Osteocyte (in vitro differentiated cells): ENCODE measurements at regions not wholly inside any gene's neighbourhood (a gene's known extent, or its start where the extent isn't known, plus 50 kb on each side); places are given as distances from the start of the nearest gene placed in this dataset.

ENCODE experiments used
- DNase-seq: peaks from one replicate; pipeline ENCODE4 v3.0.0; 2021; ENCODE audit warnings: mixed read lengths; ENCODE audit not compliant: unreplicated experiment; ENCODE audit errors: extremely low spot score
- H3K27ac Mint-ChIP-seq: one replicate; pipeline ENCODE4 v1.8.0; 2021; ENCODE audit warnings: mild to moderate bottlenecking, mixed read lengths; ENCODE audit not compliant: unreplicated experiment
- H3K27me3 Mint-ChIP-seq: one replicate; pipeline ENCODE4 v1.8.0; 2021; ENCODE audit warnings: mixed read lengths; ENCODE audit not compliant: unreplicated experiment
- H3K36me3 Mint-ChIP-seq: one replicate; pipeline ENCODE4 v1.8.0; 2021; ENCODE audit warnings: mixed read lengths; ENCODE audit not compliant: unreplicated experiment
- H3K4me1 Mint-ChIP-seq: one replicate; pipeline ENCODE4 v1.8.0; 2021; ENCODE audit warnings: mixed read lengths; ENCODE audit not compliant: unreplicated experiment
- H3K4me3 Mint-ChIP-seq: one replicate; pipeline ENCODE4 v1.8.0; 2021; ENCODE audit warnings: mild to moderate bottlenecking, moderate library complexity, mixed read lengths; ENCODE audit not compliant: unreplicated experiment
- H3K9me3 Mint-ChIP-seq: one replicate; pipeline ENCODE4 v1.8.0; 2021; ENCODE audit warnings: mixed read lengths; ENCODE audit not compliant: unreplicated experiment
- CTCF ChIP-seq: fragments of 200-600 bp; sonication (generic); IDR thresholded peaks from 2 replicates; pipeline ENCODE4 v1.5.0; 2021; ENCODE audit warnings: antibody characterized with exemption, mild to moderate bottlenecking, moderate library complexity

- DNase-seq, result no peak
- no peak for TF ChIP-seq CTCF
- no peaks in the 10 kb centered on the region for H3K9me3 Mint-ChIP-seq
- H3K4me3 Mint-ChIP-seq, result no peak overlapping the region
- H3K27me3 Mint-ChIP-seq, result no peaks in the 10 kb centered on the region
- H3K4me1 Mint-ChIP-seq, result peaks cover 43% of the 10 kb centered on the region
- no peaks in the 10 kb centered on the region for H3K36me3 Mint-ChIP-seq
- H3K27ac Mint-ChIP-seq, result no peak overlapping the region
These were observed 50.6 kb upstream of the CALM2 start for GRCh38 chr2:47226923-47227220.

DNA sequence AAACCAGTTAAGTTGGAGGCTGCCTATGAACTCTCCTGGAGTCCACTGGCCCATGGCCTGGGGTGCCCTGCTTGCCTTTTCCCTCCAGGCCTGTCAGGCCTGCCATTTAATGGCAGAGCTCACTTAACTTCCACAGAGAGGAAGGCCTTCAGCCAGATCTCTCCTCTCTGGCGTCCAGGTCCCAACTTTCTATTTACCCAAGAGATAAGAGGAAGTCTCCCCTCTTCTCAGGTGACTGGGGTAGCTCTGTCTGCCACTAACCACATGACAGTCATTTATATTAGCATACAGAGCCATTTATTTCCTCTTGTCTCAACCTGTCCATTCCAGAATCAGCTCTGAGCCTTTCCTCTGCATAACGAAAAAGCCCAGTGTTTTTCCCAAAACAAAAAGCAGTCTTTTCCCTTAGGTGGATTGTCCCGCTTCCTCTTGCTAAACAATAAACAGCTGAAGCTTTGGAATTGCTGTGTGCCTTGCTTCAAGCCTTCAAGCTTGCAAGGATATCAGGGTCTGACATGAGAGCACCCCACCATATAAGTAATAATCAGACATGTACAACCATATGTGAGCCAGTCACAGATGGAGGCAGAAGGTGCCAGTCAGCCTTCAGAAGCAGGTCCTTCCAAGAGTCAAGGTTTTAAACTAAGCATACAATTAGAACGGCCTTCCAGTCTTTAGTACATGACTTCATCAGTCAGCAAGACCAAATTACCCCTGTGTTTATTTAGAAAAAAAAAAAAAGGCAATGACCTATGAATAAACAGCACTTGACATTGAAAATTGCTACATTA is 50.0 kb upstream of the CALM2 start:
- H3K27me3 Mint-ChIP-seq, result no peaks in the 10 kb centered on the region
- TF ChIP-seq CTCF, result no peak

More for the DNA sequence above, 50.0 kb upstream of the CALM2 start:
- Mint-ChIP-seq H3K27ac (peak overlapping the region; percentile 23), H3K4me3 (no peak overlapping the region), H3K9me3 (no peaks in the 10 kb centered on the region), H3K36me3 (no peaks in the 10 kb centered on the region), H3K4me1 (peaks cover 49% of the 10 kb centered on the region)
- DNase-seq, result no peak
